NCI-H2227 (cell line): ENCODE measurements at regions not wholly inside any gene's neighbourhood (a gene's known extent, or its start where the extent isn't known, plus 50 kb on each side); places are given as distances from the start of the nearest gene placed in this dataset.

ENCODE experiments used
- DNase-seq: peaks from one replicate; lab custom pipeline; 2025; ENCODE audit not compliant: unreplicated experiment; lab: John Stamatoyannopoulos, UW

DNA sequence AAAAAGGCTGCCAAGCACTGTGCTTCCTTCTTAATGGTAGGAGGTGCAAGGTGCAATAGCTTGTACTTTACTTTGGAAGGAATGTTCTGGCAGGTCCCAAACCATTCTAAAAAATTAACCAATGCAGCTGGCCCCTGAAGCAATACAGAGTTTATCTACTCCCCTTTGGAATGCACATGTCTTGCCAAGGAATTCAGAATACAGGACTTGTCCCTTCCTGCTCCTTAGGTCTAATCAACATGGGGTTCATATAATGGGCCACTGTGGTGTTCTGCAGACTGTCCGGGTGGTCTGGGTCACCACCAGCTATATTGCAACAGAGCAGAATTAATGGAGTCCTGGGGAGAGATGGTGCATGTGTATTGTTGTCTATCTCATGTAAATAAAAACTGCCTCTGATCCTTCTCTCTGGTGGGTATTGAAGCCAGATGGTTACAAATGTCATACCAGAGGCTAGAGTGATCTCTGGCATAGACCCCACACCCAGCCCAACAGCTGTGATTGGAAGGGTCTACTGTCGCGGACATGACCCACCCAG is 112.8 kb downstream of the RIPK4 start:
- DNase-seq, result no peak

DNA sequence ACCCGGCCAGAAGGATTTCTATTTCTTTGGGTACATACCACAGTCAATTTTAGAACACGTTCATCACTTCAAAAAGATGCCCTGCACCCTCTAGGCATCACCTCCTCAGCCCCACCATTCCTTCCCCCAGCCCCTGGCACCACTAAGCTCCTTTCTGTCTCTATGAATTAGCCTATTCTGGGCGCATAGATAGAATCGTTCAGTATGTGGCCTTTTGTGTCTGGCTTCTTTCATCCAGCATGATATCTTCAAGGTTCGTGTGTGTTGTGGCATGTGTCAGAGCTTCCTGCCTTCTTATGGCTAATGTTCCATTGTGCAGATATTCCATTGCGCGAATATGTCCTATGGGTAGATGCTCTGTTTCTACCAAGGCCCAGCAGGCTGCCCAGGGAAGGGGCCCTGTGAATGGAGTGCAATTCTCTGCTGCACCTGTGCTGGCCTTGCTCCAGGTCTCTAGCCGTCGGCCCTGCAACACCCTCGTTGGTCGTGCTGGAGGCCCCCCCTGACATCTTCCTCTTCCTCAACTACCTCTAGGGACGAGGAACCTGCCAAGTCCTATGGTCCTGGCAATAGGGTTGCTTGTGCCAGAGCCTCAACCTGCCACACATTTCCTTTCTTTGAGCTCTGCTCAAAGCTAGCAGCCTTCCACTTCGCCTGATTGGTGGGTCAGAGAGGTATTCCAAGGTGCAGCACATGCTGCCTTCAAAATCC is 113.5 kb downstream of the RIPK4 start:
- DNase-seq, result no peak

DNA sequence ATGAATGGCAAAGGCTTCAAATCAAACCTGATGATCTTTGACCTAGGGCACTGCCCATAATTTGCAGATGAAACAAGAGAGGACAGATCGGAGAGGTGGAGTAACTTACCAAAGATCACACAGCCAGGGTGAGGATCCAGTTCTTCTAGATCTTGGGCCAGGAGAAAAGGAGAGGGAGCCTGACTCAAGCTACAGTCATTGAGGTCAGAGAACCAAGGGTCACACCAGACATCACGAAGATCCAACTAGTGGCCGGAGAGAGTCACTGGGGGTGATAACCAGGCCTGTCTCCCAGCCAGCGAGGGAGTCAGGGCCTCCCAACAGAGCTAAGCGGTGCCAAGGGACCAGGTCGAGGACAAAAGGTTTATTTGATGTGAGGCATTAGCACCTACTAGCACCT is 115.0 kb downstream of the RIPK4 start:
- DNase-seq, result no peak

DNA sequence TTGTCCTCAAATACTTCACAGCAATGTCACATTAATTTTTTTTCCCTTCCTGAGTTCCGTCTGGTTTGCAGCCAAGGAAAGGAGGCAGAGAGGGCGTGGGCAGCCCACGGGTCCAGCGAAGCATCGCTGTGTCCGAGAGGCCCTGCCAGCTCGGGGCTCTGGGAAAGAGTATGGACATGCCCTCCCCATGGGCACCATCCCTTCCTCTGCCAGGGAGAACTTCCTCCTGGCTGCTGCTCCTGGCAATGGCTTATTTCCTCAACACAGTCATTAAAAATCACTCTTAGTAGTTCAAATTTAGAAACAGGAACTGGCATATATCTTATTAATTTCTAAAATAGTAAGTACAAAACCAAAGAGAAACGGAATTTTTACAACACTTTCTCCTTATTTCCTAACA is 115.4 kb downstream of the RIPK4 start:
- no peak for DNase-seq

DNA sequence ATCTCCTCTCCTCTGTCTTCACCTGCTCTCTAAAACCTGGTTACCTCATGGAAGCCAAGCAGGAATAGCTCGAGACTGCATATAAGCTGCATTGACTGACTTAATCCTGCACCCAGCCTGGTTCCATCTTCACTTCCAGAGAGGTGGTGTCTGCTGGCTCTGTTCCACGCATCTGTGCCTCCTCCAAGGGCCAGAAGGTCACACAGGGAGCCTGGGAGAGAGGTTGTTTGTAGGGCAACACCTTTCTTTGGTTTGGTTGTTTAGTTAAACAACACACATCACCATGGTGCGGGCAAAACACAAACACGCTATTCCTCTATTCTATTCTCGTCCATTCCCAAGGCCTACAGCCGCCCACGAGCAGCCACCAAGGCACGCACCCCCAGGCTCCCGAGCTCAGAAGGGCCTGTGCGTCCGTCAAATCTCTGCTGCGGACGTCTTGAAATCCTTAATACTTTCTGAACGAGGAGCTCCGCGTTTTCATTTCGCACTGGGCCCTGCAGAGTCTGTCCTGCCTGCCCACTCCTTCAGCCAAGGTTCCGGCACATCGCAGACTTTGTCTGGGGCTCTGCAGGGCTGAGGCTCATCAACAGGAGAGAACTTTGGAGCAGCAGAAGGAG is 116.2 kb downstream of the RIPK4 start:
- DNase-seq, result no peak

DNA sequence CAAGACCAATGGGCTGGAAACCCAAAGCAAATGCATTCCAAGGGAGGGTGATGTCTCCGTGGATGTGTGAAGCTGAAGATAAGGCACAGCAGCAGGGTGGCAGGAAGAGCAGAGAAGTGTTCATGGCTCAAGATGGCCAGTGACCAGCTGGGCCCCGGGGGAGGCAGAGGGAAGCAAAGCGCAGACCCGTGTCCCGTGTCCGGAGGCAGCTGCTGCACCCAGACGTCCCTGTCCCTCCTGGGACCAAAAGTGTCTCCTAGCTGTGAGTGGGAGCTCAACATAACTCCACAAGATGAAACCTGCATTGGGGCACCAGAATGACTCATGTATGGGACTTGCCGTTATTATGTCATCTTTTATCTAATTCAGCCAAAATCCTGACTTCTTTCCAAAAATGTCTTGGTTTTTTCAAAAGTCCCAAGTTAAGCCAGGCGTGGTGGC is 118.2 kb downstream of the RIPK4 start:
- no peak for DNase-seq

DNA sequence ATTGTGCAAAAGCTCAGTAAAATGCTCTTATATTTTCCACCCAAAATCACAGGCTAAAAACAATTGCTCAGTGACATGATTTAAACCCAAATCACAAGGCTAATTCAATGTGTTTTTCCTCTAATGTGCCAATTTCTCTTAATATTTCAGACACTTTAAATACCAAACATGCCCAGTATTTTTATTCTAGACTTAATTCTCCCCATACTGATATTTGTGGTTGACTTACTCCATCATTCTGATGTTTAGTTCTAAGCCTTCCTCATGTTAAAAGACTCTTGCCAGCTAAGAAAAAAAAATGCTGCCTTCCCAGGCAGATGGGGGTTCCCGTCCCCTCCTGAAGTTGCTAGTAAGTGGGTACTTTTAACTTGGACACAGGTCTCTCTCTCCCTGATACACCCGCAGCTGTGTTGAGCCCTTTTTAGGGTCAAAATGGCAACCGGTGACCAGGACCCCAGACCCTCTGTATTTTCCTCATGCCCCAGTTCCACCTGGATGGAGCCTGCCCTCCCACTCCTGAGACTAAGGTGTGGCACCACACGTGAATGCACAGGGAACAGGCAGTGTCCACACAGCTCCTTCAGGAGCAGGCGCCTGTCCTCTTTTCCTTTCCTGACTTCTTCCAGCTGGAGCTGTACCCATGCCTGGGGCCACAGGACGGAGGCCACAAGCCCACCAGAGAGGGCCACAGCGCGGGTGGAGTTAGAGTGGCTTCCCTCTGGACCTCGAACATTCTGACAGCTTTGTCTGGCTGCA is 118.9 kb downstream of the RIPK4 start:
- no peak for DNase-seq

DNA sequence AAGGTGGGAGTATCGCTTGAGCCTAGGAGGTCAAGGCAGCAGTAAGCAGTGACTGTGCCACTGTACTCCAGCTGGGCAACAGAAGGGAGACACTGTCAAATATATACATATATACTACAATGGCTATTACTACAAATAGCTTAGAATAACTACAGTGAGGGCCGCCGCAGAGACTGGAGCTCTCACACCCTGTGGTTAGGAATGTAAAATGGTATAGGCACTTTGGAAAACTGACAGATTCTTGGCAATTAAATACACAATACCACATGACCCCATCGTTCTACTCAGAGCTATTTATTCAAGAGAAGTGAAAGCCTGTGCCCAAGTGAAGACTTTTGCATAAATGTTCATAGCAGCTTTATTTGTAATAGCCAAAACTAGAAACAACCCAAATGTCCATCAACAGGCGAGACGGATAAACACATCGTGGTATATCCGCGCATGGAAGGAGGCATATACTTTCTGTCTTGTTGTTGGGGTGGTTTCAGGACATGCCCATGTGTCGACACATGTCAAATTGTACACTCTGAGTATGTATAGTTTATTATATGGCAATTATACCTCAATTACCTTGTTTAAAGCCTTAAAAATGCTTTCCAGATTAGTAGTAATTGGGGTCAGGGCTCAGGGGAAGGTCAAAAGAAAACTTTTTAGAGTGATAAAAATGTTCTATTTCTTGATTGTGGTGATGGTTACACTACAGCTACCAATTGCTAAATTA is 123.4 kb downstream of the RIPK4 start:
- DNase-seq, result peak; percentile 8

DNA sequence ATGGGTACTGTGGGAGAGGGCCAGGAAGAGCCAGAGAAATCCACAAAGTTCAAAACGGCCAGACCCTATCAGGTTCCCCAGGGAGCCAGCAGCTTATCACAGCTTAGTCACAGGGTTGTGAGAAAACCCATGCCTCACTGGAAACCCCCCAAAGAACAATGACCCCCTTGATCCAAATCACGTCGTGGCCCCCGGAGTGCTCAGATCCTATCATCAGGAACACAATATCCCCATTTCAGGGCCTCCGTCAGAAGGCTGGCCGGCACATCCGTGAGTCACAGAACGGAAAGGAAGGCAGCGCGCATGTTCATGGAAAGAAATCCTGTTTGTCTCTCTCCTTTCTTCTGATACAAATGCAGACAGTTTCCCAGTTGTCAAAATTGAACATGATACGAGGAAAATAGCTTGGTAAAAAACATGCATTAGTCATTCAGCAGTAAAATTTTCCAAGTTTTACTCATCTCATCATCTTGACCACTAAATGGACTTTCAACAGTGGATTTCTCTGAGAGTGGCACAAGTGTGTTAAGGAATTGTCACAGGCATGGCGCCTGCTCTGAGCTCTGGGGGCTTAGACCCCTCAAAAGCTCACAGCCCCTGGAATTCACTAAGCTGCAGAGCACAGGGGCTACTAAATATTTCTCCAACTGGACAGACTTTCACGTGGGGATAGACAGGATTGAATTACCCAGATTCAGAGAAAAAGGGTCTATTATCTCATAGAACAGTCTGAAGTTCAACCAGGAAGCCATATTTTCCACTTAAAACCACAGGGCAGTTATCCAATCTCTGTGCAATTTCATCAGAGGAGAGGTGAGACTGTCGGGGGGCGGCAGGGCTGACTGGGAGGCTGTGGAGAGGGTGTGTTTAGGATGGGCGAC is 124.8 kb downstream of the RIPK4 start:
- no peak for DNase-seq

DNA sequence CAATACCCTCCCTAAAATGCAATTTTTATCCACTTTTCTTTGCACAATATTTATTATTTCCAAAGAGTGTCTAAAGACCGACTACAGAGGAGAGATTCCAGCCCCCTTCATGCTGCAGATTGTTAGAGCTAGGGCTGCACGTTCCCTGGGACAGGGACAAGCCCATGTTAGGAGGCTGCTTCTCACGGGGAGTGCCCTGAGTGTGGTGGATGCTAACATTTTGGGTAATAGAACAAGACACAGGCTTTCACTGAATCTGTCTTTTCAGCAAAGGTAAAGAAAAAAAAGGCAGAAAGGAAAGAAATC is 125.4 kb downstream of the RIPK4 start:
- no peak for DNase-seq

DNA sequence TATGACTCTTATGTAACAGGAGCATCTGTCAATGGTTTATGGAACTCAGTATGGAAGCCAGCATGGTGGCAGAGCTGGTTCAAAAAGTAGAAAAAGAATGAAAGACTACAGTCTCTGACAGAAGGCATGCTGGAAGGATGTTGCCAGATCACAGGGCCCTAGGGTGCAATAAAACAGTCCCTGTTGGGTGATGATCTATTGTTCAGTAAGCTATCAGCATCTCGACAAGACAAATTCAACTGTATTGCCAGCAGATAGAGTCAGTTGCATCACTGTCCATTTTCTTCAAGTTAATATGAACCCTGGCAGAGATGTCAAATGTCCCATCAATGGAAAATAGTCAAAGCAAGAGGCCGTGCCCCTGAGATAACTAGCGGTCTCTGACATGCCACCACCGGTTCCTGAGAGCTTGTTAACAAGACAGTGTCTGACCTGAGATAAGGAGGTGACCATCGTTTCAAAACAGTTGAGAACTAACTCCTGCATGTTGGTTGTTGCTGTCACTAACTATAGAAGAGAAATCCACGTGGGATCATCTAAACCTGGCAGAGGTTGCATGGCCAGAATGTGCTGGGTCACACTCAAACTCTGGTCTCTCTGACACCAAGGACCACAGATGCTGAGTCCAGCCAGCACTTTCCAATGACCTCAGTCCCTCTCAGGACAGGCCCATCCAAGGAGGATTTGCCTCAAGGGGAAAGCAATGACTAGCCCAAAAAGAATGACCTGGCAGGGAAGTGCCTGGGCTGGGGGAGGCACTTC is 125.9 kb downstream of the RIPK4 start:
- DNase-seq, result no peak

DNA sequence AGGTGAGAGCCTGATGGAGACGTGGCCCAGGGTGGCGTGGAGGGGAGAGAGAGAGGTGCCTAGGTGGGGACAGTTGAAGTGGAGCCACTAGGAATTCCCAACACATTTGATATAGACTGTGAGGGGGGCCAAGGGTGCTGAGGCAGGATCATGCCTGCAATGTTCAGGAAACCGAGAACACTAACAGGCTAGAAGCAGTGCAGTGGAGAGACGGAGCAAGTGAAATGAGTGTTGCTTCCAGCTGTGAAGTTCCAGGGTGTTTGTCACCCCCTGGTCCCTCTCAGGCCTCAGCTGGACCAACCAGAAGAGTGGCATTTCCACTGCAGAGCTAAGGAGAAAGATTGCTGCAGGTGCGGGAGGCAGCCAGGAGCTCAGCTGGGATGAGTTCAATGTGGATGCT is 127.1 kb downstream of the RIPK4 start:
- no peak for DNase-seq

DNA sequence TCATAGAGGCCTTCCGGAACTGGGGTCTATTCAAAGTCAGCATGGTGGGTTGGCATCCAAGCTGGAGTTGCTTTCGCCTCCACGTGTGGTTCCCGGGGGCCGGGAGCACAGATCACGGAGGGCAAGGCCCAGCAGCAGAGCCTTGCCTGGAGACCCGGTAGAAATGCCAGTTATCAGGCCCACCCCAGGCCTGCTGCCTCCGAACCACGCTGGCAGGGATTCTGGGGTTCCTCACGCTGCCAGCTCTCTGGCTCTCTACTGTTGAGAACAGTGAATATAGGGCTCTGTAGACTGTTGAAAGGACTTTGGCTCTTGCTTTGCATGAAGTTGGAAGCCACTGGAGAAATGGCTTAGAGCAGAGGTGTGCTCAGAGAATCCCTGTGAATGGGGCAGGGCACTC is 127.5 kb downstream of the RIPK4 start:
- DNase-seq, result no peak

DNA sequence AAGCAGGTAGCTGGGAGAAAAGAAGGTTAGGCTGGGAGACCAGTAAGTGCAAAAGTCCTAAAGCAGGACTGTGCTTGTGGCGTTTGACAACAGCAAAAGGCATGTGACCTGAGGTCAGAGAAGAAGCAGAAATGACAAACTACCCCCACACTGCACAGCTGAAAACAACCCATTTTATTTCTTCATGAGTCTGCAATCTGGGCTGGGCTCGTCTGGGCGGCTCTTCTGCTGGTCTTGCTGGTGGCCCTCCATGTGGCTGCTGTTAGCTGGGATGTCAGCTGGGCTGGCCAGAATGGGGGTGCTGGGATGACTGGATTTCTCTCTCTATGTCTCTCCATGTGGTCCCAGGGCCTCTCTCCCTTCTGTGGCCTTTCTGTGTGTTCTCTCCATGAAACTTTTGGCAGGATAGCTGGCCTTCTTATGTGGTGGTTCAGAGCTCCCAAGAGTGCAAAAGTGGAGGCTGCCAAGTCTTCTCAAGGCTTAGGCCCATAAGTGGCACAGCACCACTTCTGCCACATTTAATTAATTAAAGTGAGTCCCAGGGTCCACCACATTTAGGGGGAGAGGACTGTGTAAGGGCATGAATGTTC is 128.6 kb downstream of the RIPK4 start:
- no peak for DNase-seq

DNA sequence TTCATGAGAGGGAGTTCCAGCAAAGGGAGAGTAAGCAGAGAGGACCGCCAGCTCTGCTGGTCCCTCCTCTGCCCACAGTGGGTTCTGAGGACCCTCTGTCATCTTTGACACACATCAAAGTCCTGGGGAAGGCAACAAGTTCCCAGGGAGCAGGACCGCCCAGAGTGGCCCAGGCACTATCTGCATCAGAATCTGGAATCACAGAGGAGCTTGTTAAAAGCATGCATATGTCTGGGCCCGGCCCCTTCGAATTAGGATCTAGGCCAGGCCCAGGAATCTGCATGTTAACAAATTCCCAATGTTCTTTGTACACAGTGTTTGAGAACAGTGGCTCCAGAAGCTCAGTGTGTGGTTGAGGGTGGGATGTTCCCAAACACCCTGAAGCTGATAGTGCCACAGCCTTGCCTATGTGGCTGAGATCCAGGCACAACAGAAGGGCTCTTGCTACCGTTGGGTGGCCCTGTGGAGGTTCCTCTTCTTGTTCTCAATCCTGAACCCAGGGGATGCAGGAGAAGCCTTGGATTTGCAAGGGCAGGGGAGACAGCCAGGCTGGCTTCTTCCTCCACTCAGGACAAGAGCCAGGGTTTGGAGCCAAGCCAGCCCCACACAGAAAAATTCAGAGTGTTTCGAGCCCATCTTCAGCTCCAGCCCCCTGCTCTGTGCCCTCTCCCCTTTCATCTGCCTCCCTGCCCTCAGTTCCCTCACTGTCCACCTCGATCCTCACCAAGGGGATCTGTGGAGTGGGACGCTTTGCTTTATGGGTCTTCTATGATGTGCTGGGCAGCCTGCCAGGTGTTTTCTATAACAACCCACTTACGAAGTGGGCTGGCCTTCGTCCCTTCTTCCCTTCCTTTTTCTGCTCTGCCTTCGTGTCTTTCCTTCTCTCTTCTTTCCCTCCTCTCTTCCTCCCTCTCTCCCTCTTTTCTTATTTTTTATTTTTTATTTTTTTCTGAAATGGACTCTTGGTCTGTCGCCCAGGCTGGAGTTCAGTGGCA is 129.0 kb upstream of the TMPRSS2 start:
- no peak for DNase-seq

DNA sequence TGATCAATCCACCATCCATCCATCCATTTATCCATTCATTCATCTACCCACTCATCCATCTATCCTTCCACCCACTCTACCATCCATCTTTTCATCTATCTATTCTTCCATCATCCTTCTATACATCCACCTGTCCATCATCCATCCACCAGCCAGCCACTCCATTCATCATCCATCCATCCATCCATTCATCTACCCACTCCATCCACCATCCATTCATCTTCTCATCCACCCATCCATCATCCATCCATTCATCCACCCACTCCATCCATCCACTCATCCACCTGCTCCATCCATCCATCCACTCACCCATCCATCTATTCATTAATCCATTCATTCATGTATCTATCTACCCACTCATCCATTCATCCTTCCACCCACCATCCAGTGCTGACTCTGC is 127.9 kb upstream of the TMPRSS2 start:
- DNase-seq, result no peak

DNA sequence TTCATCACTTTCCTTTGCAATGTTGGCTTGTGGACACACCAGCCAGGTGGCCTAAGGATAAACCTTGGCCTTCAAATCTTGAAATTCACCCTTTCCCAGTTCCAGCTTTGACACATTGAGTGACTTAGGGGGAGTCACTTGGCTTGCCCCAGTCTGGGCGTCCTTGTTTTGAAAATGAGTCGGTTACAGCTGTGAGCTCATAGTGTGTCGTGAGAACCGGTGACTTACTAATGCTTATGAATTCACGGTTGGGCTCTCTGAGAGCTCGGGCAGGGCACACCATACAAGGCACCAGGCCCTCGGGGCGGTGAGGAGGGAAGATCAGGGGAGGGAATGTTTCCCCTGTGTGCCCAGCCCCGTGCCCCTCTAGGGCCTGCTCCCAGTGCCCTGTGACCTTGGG is 126.9 kb upstream of the TMPRSS2 start:
- DNase-seq, result no peak

DNA sequence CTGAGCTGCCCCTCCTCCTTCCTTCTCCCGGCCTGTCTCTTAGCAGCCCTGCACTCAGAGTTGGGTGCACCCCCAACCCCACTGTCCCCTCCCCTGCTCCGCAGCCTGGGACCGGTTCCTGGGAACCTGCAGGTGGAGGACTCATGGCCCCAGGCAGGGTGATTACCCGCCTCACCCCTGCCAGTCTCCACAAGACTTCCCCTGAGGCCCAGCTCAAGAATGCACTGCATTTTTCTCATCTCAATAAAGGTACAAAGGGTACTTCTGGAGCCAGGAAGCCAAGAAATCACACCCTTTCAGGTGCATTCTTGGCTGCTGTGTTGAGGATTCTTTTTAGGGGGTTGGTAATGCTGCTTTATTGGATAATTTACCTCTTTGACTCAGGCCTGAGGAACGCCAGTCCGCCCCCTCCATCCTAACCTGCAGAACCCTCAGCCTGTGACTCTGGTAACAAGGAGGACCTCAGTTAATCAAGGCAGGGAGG is 126.3 kb upstream of the TMPRSS2 start:
- DNase-seq, result no peak
